ENCODE measurements at regions not wholly inside any gene's neighbourhood (a gene's known extent, or its start where the extent isn't known, plus 50 kb on each side); places are given as distances from the start of the nearest gene placed in this dataset.

- in situ Hi-C loops (cut with HindIII; ENCODE audit: low pct_unique_long_range_greater_than_20kb, low sequenced_read_pairs): no loop called here
- TF ChIP-seq JUND (IDR thresholded peaks at IDR 0.05; ENCODE audit: low read depth): no peak
Observed at GRCh38 chr13:78468621-78469020, 134.7 kb downstream of the POU4F1 start.

GRCh38 chr13:78465250-78465649 is 138.1 kb downstream of the POU4F1 start:
- DNase-seq (ENCODE audit: low read depth in 1 of 2, low spot score in 1 of 2): no peak
- in situ Hi-C loops (cut with HindIII; ENCODE audit: low pct_unique_long_range_greater_than_20kb, low sequenced_read_pairs): no loop called here
- no peak for TF ChIP-seq JUND (IDR thresholded peaks at IDR 0.05; ENCODE audit: low read depth)

More at GRCh38 chr13:78468621-78469020, 134.7 kb downstream of the POU4F1 start:
- DNase-seq (ENCODE audit: low read depth in 1 of 2, low spot score in 1 of 2): no peak

- in situ Hi-C loops (cut with HindIII; ENCODE audit: low pct_unique_long_range_greater_than_20kb, low sequenced_read_pairs): no loop called here
- no peak for DNase-seq (ENCODE audit: low read depth in 1 of 2, low spot score in 1 of 2)
- TF ChIP-seq JUND (IDR thresholded peaks at IDR 0.05; ENCODE audit: low read depth): no peak
Observed at GRCh38 chr13:78460176-78460575, 143.2 kb downstream of the POU4F1 start.

- DNase-seq (ENCODE audit: low read depth in 1 of 2, low spot score in 1 of 2): no peak
- no peak for TF ChIP-seq JUND (IDR thresholded peaks at IDR 0.05; ENCODE audit: low read depth)
- in situ Hi-C loops (cut with HindIII; ENCODE audit: low pct_unique_long_range_greater_than_20kb, low sequenced_read_pairs): no loop called here
Observed at GRCh38 chr13:78443839-78444238, 159.5 kb downstream of the POU4F1 start.

- no peak for TF ChIP-seq JUND (IDR thresholded peaks at IDR 0.05; ENCODE audit: low read depth)
- DNase-seq (ENCODE audit: low read depth in 1 of 2, low spot score in 1 of 2): no peak
- in situ Hi-C loops (cut with HindIII; ENCODE audit: low pct_unique_long_range_greater_than_20kb, low sequenced_read_pairs): no loop called here
Observed at GRCh38 chr13:78437781-78438180, 165.6 kb downstream of the POU4F1 start.

DNA sequence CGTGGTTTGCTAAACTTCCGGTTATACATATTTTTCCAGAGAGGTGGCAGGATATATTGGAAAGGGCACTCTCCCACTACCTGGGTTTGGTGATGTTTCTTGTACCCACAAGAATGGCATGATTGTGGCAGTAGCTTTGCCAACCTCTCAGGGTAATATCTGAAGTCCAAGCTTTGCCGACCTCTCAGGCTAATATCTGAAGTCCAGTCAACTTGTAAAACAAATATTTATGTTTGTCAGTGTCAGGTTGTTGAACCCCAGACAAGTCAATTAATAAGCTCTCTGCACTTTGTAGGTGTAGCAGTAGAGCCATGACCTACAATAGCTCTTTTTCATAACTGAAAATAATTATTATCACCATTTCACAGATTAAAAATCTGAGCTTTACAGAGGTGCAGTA is 167.0 kb downstream of the POU4F1 start:
- no peak for TF ChIP-seq JUND (IDR thresholded peaks at IDR 0.05; ENCODE audit: low read depth)
- DNase-seq (ENCODE audit: low read depth in 1 of 2, low spot score in 1 of 2): no peak
- in situ Hi-C loops (cut with HindIII; ENCODE audit: low pct_unique_long_range_greater_than_20kb, low sequenced_read_pairs): no loop called here

DNA sequence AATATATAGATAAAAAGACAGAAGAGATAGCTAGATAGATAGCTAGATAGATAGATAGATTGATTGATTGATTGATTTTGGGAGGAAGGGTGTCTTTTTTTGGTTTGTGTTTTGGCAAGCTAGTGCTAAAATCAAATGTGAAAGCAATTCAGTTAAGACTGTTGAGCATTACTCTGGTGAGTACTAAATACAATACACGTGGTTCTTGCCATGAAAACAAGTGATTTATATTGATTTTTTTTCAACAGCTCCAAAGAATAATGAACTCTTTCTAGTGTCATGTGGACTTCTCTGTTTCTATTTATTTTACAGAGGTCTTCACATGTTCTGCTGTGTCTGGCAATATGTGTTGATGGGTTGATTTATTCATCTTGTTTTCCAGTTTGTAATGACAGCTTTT is 172.0 kb downstream of the POU4F1 start:
- no peak for DNase-seq (ENCODE audit: low read depth in 1 of 2, low spot score in 1 of 2)
- in situ Hi-C loops (cut with HindIII; ENCODE audit: low pct_unique_long_range_greater_than_20kb, low sequenced_read_pairs): no loop called here
- TF ChIP-seq JUND (IDR thresholded peaks at IDR 0.05; ENCODE audit: low read depth): no peak

GRCh38 chr13:78430811-78431210 is 172.5 kb downstream of the POU4F1 start:
- in situ Hi-C loops (cut with HindIII; ENCODE audit: low pct_unique_long_range_greater_than_20kb, low sequenced_read_pairs): no loop called here
- no peak for TF ChIP-seq JUND (IDR thresholded peaks at IDR 0.05; ENCODE audit: low read depth)
- no peak for DNase-seq (ENCODE audit: low read depth in 1 of 2, low spot score in 1 of 2)

- no peak for TF ChIP-seq JUND (IDR thresholded peaks at IDR 0.05; ENCODE audit: low read depth)
- no peak for DNase-seq (ENCODE audit: low read depth in 1 of 2, low spot score in 1 of 2)
- in situ Hi-C loops (cut with HindIII; ENCODE audit: low pct_unique_long_range_greater_than_20kb, low sequenced_read_pairs): no loop called here
Observed at GRCh38 chr13:78430166-78430791, 173.1 kb downstream of the POU4F1 start.

- DNase-seq (ENCODE audit: low read depth in 1 of 2, low spot score in 1 of 2): no peak
- in situ Hi-C loops (cut with HindIII; ENCODE audit: low pct_unique_long_range_greater_than_20kb, low sequenced_read_pairs): no loop called here
- TF ChIP-seq JUND (IDR thresholded peaks at IDR 0.05; ENCODE audit: low read depth): no peak
Observed at GRCh38 chr13:78428646-78429045, 174.7 kb downstream of the POU4F1 start.

DNA sequence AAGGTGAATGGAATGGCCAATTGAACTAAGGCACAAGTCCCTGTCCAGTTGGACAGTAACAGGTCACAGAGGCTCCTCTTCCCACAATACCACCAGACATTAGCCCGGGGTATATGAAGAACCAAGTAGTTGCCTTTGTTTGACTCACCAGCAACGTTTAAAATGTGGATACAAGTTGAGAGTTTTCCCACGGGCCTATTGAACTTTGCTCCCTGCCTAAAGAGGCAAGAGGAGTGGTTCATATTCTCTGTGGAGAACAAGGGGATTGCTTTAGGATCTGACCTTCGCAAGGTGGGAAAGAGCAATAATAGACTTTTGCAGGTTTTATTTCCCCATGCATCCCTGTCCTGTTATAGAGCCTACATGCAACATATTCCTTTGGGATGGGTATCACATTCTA is 177.2 kb downstream of the POU4F1 start:
- no peak for TF ChIP-seq JUND (IDR thresholded peaks at IDR 0.05; ENCODE audit: low read depth)
- in situ Hi-C loops (cut with HindIII; ENCODE audit: low pct_unique_long_range_greater_than_20kb, low sequenced_read_pairs): no loop called here
- DNase-seq (ENCODE audit: low read depth in 1 of 2, low spot score in 1 of 2): no peak

DNA sequence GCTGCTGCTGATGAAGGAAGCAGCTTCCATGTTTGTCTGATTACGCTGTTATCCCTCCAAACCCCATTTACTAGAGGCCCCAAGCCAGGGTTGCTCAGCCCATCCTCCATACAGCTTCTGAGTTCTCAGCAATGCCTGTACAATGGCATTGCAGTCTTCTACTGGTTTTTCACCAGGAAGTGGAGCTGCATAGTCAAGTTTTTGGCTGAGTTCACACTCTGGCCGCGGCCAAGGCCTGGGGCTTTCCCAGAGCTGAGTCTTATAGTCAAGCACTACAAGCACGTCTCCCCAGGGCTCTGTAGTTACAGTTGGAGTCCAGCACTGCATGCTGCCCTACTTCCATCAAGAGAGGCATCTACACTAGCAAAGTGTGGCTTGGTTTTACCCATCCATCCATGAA is 182.5 kb downstream of the POU4F1 start:
- in situ Hi-C loops (cut with HindIII; ENCODE audit: low pct_unique_long_range_greater_than_20kb, low sequenced_read_pairs): no loop called here
- TF ChIP-seq JUND (IDR thresholded peaks at IDR 0.05; ENCODE audit: low read depth): no peak

DNA sequence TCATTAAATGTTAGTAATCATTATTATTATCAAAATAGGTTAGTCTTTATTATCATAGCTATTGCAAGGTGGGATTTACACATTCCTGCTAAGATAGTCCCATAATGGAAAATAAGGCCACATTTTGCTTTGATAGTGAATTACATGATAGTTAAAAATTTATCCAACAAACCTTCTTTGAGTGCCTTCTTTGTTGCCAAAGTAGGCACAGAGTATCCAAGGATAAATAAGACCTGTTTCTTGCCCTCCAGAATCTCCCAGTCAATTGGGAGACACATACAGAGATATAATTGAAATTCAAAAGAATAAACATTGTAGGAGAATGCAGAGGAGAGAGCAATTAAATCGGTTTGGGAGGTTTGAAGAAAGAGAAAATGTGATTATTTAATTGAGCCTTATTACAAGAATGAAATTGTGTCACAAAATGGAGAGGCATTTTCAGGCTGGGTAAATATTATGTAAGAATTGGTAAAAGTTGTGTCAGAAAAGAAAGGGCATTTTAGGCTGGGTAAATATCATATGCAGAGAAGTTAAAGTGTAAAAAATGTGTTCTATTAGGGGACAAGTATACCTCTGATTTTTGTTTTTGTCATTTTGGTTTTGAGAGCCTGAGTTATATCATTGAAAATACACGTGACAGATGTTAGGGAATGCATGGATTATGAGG is 189.3 kb downstream of the POU4F1 start:
- no peak for DNase-seq (ENCODE audit: low read depth in 1 of 2, low spot score in 1 of 2)
- TF ChIP-seq JUND (IDR thresholded peaks at IDR 0.05; ENCODE audit: low read depth): no peak
- in situ Hi-C loops (cut with HindIII; ENCODE audit: low pct_unique_long_range_greater_than_20kb, low sequenced_read_pairs): no loop called here

More for the DNA sequence above, 182.5 kb downstream of the POU4F1 start:
- DNase-seq (ENCODE audit: low read depth in 1 of 2, low spot score in 1 of 2): peak in 1 of 2 experiments; percentile 15

DNA sequence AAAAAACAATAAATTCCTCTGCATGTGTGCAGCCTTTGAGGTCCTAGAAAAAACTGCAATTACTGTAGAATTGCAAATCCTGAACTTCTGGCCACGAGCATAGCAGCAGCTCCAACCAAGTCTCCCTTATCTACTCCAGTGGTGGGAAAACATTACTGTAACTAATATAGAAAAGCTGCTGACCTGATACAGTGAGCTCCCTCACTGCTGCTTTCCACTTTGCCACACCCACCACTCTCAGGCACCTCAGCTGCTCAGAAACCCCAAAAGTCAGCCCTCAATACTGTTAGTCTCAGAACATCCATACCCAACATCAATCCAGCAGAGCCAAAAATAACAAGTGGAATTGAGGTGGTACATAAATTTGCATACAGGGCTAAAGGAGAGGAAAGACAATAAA is 192.5 kb downstream of the POU4F1 start:
- DNase-seq (ENCODE audit: low read depth in 1 of 2, low spot score in 1 of 2): no peak
- in situ Hi-C loops (cut with HindIII; ENCODE audit: low pct_unique_long_range_greater_than_20kb, low sequenced_read_pairs): no loop called here
- TF ChIP-seq JUND (IDR thresholded peaks at IDR 0.05; ENCODE audit: low read depth): no peak

Data from T47D (cell line).